ENCODE measurements at regions not wholly inside any gene's neighbourhood (a gene's known extent, or its start where the extent isn't known, plus 50 kb on each side); places are given as distances from the start of the nearest gene placed in this dataset.

DNA sequence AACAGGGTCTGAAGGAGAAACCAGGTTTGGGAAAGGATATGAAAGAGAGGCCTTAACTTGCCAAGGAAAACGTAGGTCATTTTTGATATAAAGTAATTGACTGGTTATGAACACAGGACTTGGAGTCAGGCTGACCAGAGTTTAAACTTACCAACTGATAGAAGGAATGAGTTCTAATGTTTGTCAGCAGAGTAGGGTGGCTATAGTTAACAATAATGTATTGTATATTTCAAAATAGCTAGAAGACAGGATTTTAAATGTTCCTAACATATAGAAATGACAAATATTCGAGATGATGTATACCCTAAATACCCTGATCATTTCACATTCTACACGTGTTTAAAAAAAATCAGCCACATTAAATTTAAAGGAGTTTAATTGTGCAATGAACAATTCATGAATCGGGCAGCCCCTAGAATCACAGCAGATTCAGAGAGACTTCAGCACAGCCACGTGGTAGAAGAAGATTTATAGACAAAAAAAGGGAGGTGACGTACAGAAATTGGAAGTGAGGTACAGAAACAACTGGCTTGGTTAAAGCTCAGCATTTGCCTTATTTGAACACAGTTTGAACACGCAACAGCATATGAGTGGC is 52.5 kb upstream of the PLEKHG7 start:
- no peak for DNase-seq

DNA sequence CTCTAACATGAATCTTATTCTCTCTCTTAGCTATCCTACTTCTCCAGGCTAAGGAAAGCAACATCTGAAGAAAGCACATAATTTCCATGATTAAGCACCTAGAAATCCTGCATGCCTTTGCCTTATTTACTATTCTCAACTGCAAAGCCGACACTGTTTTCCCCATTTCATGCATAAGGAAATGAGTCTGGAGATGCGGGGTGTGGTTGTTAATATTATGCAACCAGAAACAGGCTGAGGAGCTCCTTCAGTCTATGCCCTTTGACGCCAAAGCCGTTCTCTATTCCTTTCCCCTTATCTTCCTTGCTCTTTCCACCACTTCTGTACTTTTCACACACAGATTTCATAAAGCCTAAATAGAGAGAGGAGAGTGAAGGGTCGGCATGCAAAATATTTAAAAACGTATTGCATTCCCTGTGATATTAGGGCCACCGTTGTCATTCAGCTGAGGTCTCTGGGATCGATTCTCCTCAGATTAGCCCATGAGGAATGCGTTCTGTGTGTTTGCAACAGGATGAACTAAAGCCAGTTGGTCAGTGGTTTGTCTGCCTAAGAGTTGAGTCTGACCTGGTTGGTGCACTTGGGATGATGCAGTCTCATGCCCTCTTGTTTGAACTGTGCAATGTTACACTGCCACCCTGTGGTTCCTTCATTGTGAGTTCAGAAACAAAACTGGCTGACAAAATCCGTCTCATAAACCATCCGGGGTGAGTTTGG is 53.1 kb upstream of the PLEKHG7 start:
- peak; percentile 2 for DNase-seq

DNA sequence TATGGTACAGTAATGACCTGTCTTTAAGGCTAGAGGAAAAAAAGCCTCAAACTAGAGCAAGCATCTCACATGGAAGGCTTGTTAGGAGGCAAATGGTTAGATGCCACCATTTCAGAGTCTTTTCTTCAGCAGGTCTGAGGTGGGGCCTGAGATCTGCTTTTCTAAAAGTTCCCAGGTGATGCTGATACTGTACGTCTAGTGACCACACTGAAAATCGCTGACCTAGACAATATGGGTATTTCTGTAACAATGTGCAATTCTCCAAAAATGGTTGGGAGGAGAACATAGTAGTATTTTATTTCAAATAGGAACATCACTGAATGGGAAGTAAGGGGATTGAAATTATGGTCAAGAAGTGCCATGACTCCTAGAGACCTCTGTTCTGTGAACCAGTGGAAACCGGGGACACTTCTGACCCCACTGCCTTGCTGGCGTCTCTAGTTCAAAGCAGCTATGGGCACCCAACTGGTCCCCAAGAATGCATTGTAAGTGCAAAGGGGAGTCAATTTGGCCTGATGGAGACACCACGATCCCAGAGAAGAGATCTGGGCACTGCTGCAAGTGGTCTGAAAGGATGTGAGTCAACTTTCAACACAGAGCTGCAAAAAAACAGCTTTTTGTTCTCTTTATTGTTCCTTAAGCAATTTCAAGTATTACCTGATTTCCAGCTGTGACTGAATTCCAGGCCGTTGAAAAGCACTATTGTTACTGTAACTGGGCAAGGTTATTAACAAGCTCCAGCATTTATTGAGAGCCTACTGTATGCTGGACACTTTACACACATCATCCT is 54.4 kb upstream of the PLEKHG7 start:
- DNase-seq = no peak

DNA sequence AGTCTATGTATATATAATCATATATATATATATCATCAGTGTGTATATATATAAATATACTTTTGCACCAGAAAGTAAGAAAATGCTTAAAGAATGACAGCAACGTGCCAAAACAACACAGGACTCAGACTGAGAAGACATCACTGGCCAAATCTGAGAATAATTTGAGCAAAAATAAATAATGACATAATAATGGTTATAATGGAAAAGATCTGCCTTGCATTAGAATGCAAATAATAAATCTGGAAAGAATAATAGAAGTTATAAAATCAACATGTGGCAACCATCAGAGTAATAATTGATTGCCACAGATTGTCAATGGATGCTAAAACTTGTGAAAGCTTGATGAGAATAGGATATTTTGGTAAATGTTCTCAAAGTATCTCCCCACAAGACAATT is 61.5 kb upstream of the PLEKHG7 start:
- no peak for DNase-seq

DNA sequence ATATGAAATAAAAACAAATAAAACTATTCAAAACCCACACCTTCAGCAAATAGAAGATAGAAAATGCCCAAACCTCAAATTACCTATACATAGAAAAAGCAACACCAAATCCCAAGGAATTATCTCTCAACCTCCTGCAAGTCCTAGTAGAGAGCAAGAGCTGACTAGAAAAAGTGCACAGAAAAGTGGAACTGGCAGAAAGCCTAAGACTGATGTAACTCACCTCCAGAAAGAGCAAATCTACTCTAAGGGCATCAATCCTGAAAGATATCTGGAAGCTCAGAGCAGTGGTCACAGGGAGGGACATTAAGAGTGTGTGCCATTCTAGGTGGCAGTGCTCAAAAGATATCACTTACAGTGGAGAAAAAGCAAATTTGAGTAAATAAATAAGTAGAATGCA is 62.1 kb upstream of the PLEKHG7 start:
- DNase-seq = no peak

DNA sequence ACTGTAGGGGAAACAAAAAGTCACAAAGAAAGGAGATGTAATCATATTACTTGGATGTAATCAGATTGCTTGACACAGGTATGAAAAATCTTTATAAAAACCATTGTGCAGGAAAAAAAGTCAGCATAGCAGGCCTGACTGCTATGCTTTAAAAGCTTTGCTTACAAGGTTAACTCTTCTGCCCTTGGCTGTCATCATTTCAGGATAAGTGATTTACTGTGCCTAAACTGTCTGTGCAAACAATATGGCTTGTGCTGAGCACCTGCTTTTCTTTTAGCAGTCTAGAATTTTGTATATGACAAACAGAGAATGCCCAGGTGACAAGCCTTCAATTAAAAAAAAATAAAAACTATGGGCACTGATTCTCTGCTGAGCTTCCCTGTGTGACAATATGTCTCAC is 63.8 kb upstream of the PLEKHG7 start:
- DNase-seq = no peak

DNA sequence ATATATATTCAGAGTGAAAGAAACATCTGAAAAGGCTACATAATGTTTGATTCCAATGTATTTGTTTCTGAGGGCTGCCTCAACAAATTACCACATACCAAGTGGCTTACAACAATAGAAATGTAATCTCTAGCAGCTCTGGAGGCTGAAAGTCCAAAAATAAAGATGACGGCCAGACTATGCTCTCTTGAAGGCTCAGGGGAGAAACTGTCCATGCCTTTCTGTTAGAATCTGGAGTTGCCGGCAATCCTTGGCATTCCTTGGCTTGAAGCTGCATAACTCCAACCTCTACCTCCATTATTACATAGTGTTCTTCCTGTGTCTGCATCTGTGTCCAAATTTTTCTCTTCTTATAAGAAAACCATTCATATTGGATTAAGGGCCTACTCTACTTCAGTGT is 68.1 kb upstream of the PLEKHG7 start:
- no peak for DNase-seq

DNA sequence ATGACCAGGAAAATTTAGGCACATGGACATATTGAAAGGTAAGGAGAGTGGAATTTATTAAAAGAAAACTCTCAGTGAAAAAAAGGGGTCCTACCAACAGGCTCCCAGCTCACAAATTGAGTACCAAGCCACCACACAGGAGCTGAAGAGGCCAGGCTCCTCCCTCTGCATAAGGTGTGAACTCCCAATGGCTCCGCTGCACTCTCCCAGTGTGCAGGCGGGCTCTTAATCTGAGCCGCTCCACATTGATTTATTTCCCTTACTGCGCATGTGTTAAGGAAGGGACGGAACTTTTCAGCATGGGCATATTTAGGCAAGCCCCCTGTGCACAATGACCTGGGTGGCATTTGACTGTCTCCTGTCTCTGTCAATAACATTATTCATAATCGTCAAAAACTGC is 68.6 kb upstream of the PLEKHG7 start:
- DNase-seq = no peak

DNA sequence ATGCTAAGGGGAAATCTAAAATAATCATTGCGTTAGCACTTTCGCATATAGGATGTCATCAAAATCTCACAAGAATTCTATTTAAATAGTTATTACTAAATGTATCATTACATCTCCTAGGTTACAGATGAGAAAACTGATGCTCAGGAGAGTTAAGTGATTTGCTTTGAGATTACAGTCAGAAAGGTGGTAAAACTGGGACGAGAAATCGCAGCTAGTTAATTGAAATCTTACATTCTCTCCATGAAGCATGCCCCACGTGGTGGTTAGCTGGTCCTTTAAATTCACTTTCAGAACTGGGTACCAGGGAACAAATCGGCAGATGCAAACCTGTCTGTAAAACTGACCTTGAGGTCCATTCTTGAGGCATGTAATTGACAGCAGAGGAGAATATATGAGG is 71.8 kb upstream of the PLEKHG7 start:
- no peak for DNase-seq

DNA sequence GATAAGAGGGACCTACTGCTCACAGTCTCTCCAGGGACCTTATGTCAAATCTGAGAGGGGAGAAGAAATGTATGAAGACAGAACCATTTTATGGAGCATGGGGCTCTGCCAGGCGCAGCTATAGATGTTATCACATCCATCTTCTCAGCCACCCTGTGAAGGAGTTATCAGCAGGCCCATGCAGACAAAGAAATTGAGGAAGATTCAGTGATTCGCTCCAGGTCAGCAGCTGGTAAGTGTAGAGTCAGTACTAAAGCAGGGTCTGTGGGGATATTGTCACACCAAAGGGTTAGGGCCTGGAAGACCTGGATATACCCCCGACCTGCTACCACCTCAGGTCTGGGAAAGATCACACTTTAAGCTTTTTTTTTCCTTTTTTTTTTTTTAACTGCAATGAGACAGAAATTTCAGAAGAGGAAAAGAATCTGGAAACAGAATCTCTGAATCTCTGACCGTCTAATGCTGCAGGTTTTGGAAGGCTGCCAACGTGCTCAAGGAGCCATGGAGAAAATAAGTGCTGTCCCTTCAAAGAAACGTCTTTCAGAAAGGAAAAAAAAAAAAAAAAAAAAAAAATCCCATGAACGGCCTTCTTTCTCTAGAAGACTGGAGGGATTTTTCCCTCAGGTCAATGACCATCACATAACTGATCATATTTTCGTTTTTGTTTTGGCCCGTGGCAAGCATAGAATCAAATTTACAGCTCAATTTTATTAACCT is 73.3 kb upstream of the PLEKHG7 start:
- no peak for DNase-seq

DNA sequence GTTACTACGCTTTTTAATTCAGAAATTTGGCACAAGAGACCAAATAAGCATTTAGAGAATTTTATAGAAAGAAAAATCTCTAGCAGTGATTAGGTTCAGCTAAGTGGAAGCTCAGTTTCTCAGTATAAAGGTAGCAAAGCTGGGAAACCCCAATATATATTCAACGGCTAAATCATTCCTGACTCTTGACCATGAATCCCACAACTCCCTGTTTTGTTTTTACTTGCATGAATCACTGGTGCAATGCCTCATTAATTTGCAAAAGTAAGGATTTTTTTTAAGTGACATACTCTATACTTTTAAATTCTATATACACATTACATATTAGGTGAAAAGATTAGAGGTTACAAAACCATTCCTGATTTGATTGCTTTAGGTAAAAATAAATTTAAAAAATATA is 74.3 kb upstream of the PLEKHG7 start:
- no peak for DNase-seq

DNA sequence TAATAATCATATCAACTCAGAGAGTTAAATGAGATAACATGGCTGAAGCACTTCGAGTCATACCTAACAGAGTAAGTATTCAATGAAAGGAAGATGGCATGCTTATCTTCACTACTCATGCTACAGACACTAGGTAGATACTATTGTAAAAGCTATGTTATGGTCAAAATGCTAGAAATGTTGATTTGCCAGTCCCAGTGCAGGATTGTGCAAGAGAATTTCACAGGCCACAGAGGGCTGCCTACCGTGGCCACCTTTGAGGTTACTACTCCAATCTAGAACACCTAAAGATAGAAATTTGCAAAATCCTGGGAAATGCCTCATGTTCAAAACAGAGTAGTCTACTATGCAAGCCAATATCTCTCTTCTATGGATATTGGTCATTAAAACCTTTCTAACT is 75.3 kb upstream of the PLEKHG7 start:
- no peak for DNase-seq

DNA sequence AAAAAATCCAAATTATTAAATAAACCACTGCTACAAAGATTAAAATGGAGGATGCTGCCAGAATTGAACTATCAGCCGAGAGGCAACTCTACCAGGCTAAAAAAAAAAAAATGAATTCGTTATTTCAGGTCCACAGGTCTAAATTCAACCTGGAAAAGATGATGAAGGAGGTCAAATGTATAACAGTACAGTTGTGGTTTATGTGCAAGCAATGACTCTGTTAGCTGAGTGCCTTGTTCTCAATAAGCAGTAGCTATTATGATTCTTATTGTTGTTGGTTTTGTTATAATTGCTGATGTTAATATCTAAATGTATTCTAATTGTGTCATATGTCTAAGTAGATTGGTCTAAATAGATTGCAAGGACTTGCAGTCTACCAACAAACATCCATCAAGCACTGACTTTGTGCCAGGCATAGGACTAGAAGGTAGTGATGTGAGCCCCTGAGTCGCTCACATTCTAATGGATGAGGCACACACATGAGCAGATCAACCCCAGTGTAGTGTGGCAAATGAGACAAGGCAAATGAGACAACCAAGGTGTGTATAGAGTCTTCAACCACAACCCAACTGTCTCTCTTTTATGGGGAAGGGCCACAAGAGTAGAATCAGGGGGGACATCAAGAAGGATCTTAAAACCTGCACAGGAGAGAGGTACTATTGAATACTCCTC is 77.0 kb upstream of the PLEKHG7 start:
- no peak for DNase-seq

DNA sequence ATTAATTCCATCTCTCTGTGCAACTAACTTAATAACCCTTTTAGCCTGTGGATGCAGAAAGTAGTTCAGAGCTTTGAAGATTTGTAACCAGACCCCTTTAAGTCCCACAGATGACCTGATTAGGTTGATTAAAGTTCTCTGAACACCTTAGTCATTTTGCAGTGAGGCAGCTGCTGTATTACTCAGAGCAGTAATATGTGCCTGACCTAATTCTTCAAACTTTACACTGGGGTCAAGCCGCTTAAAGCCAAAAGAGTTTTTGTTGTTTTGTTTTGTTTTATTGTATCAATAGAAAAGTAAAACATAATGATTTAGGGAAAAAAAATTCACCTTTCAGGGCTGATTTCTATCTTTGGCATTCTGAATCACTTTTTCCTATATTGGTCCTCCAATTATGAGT is 78.6 kb upstream of the PLEKHG7 start:
- DNase-seq = no peak

DNA sequence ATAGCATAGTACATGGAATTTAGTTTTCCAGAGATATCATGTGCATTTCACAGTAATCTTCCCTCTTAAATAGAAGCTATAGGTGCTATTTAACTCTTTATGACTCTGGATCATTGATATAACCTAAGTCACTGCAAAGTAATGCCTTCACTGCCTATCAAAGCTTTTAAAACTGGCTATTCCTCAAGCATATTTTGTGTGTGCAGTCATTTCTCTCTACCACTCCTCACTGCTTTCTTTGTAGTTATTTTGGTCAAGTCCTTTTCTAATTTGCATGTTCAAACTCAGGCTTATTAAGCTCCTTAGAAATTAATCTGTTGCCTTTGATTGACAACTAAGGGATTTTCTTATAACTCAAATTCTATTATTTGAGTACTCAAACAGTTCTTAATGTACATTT is 79.4 kb upstream of the PLEKHG7 start:
- no peak for DNase-seq

DNA sequence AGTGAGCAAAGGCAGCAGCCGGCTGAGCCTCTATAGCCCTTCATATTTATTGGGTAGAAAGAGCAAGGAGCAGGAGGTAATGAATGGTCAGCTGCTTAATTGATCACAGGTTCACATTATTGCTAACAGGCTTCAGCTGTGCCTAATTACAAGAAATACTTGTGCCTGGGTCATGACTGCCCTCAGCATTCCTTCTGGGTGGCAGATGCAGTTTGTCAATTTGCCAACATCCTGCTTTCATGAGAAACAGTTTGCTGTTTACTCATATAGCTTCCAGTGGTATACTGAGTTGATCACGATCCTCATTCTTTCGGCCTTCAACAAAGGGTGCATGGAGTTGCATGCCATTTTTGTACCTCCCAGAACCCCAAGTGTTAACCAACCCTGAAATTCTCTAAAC is 81.0 kb upstream of the PLEKHG7 start:
- no peak for DNase-seq

DNA sequence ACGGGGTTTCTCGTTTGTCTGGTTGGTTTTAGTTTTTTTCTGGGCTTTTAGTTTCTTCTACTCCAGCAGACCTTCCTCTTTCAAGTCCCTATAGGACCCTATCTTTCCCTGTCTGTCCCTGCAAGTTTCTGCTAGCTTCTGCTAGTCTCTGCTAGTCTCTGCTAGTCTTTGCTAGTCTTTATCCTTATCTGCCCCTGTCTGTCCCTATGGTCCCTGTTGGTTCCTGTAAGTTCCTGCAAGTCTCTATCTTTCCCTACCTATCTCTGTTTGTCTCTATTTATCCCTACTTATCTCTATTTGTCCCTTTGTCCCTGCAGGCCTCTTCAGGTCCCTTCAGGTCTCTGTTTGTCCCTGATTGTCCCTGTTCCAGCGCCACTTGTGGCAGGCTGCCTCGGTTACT is 81.5 kb upstream of the PLEKHG7 start:
- DNase-seq = no peak

DNA sequence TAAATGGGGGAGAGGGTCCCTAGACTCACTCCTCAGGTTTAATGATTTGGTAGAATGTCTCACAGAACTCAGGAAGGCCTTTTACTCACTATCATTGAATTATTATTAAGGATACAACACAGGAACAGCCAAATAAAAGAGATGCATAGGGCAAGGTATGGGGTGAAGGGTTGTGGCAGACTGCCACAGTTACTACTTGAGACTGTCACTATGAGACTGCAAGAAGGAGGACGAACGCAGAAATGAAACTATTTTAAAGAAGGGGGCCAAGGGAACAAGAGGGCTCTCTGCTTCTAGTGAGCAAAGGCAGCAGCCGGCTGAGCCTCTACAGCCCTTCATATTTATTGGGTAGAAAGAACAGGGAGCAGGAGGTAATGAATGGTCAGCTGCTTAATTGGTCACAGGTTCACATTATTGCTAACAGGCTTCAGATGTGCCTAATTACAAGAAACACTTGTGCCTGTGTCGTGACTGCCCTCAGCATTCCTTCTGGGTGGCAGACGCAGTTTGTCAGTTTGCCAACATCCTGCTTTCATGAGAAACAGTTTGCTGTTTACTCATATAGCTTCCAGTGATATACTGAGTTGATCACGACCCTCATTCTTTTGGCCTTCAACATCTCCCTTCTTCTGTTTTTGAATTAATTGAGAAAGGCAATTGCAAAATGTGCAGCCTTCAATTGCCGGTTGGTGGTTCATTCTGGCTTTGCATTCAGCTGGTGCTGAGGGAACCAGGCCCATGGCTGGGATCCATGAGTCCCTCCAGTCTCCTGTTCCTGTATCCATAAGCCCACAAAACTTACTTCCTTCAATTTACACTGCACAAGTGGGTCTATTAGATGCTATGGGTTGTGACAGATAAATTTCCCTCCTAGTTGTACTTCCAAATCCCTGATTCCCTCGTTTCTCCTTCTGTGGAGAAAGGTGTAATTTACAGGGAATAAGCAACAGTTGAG is 82.8 kb upstream of the PLEKHG7 start:
- no peak for DNase-seq

DNA sequence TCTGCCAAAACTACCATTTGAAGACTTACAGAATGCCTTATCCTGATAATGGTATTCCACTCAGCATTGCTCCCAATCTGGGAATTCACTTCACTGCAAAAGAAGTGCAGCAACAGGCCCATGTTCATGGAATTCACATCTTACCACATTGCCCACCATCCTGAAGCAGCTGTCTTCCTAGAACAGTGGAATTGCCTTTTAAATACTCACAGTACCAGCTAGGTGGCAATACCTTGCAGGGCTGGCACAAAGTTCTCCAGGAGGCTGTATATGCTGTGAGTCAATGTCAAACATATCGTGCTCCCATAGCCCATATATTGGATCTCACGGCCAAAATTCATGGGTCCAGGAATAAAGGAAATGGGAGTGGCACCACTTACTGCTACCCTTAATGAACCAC is 83.8 kb upstream of the PLEKHG7 start:
- DNase-seq = no peak

DNA sequence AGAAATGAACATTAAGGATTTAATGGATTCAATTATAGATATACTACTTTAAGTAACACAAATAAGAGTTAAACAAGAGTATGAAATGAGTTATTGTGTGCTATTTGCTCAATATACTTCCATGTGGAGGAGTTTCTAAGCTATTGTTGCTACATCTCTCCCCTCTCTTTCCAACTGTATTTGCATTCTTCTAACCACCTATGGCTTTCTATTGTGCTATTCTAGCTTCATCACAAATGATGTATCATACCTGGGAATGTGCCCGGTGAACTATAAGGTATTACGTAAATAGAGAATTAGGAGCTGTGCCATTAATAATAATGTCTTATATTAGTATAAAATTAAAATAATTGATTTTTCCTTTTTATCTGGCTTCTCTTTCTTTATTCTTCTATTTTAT is 87.1 kb upstream of the PLEKHG7 start:
- DNase-seq = no peak

DNA sequence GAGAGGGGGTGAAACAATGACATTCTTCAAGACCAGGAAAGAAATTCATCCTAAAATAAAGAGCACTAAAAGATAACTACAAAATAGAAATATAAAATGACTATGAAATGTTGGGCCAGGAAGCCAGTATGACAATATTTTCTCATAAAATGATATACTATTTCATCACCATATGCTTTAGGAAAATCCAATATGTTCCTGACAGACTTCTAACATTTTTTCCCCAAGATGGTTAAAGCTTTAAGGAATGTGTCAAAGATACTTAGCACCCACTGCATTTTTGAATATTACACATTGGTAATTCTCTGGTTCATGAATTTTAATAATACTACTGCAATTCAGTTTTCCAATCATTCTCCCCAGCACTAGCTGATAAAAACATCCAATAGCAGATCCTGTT is 87.7 kb upstream of the PLEKHG7 start:
- DNase-seq = no peak

DNA sequence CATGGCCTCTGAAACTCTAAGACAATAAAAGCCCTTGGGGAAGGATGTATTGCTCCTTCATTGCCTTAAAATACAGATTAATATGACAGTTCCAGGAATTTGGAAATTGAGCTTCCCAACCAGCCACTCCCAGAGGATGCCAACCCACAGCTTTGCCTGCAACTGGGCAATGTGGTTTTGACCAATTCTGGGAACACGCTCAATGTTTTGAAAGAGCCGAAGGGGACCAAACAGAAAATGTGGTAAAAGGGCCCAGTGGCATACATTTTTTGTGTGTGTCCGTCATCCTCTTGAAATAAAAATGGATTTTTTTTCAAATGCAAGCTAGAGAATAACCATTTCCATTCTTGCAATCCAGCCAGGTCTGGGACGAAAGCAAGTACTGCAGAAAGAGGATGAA is 88.3 kb upstream of the PLEKHG7 start:
- DNase-seq = no peak
